ENCODE measurements at regions not wholly inside any gene's neighbourhood (a gene's known extent, or its start where the extent isn't known, plus 50 kb on each side); places are given as distances from the start of the nearest gene placed in this dataset.

- no peak for DNase-seq
These were observed 906.9 kb downstream of the ADGRL2 start for GRCh38 chr1:82707681-82708080.

- no peak for DNase-seq
These were observed 906.0 kb downstream of the ADGRL2 start for GRCh38 chr1:82706741-82707140.

GRCh38 chr1:82704966-82705365, 904.2 kb downstream of the ADGRL2 start:
- DNase-seq, result no peak

- DNase-seq, result no peak
These were observed 903.7 kb downstream of the ADGRL2 start for GRCh38 chr1:82704393-82704792.

GRCh38 chr1:82703951-82704350, 903.2 kb downstream of the ADGRL2 start:
- DNase-seq, result no peak

GRCh38 chr1:82700476-82700875, 899.7 kb downstream of the ADGRL2 start:
- no peak for DNase-seq

- DNase-seq, result no peak
These were observed 897.2 kb downstream of the ADGRL2 start for GRCh38 chr1:82697965-82698364.

- DNase-seq, result no peak
These were observed 894.7 kb downstream of the ADGRL2 start for GRCh38 chr1:82695443-82695842.

GRCh38 chr1:82690411-82690810, 889.7 kb downstream of the ADGRL2 start:
- DNase-seq, result no peak

GRCh38 chr1:82689217-82689616, 888.5 kb downstream of the ADGRL2 start:
- DNase-seq, result no peak

- no peak for DNase-seq
These were observed 886.0 kb downstream of the ADGRL2 start for GRCh38 chr1:82686774-82687173.

- DNase-seq, result no peak
These were observed 846.2 kb downstream of the ADGRL2 start for GRCh38 chr1:82646888-82647287.

- DNase-seq, result no peak
These were observed 845.6 kb downstream of the ADGRL2 start for GRCh38 chr1:82646336-82646735.

GRCh38 chr1:82644186-82644915, 843.6 kb downstream of the ADGRL2 start:
- DNase-seq, result no peak

GRCh38 chr1:82640352-82640751, 839.6 kb downstream of the ADGRL2 start:
- DNase-seq, result no peak

GRCh38 chr1:82634266-82634665, 833.5 kb downstream of the ADGRL2 start:
- DNase-seq, result no peak

- DNase-seq, result no peak
These were observed 831.4 kb downstream of the ADGRL2 start for GRCh38 chr1:82632155-82632554.

GRCh38 chr1:82628887-82629286, 828.2 kb downstream of the ADGRL2 start:
- DNase-seq, result no peak

GRCh38 chr1:82625537-82625936, 824.8 kb downstream of the ADGRL2 start:
- no peak for DNase-seq

- DNase-seq, result no peak
These were observed 820.3 kb downstream of the ADGRL2 start for GRCh38 chr1:82621076-82621475.

- no peak for DNase-seq
These were observed 813.4 kb downstream of the ADGRL2 start for GRCh38 chr1:82614090-82614489.

- no peak for DNase-seq
These were observed 812.3 kb downstream of the ADGRL2 start for GRCh38 chr1:82612986-82613385.

- DNase-seq, result no peak
These were observed 805.8 kb downstream of the ADGRL2 start for GRCh38 chr1:82606546-82606945.

- DNase-seq, result no peak
These were observed 803.8 kb downstream of the ADGRL2 start for GRCh38 chr1:82604524-82604923.

GRCh38 chr1:82600314-82600713, 799.6 kb downstream of the ADGRL2 start:
- no peak for DNase-seq
